Endothelial cell of umbilical vein (primary cell): ENCODE measurements at regions not wholly inside any gene's neighbourhood (a gene's known extent, or its start where the extent isn't known, plus 50 kb on each side); places are given as distances from the start of the nearest gene placed in this dataset.

Source experiments
- BruUV-seq: library from RNA; stranded (reverse); fragments of 400-500 nt; replicated peaks from 2 replicates; lab custom pipeline; 2021; lab: Mats Ljungman, UMichigan
- CTCF ChIA-PET: fragments of 300-600, 350-600 bp; sonication (Branson Sonifier 250); formaldehyde crosslinking; loops from one replicate; lab custom pipeline; 2021; ENCODE audit warnings: antibody characterized with exemption, inconsistent platforms; lab: Charles Lee
- POLR2A ChIA-PET: fragments of 300-600, 350-600 bp; sonication (Branson Sonifier 250); formaldehyde crosslinking; loops from one replicate; lab custom pipeline; 2021; ENCODE audit warnings: antibody characterized with exemption, inconsistent platforms; lab: Charles Lee
- DNase-seq: peaks from one replicate; pipeline ENCODE4 v3.0.0-alpha.2; 2011; ENCODE audit warnings: low read depth, low spot score
- FAIRE-seq: peaks from 2 replicates; lab custom pipeline; 2011; peaks lifted over from hg19 to GRCh38; lab: Jason Lieb, UNC
- H2AFZ ChIP-seq: 2 replicates; pipeline ENCODE4 v1.6.0; 2012; ENCODE audit warnings: low read depth, low read length, control low read depth, inconsistent platforms
- H3K27ac ChIP-seq: 2 replicates; pipeline ENCODE4 v1.5.1; 2011; ENCODE audit warnings: low read depth, mild to moderate bottlenecking, control low read depth, low read length, moderate library complexity; ENCODE audit not compliant: insufficient read depth
- H3K27me3 ChIP-seq, 2 experiments: 2 replicates each; pipeline versions ENCODE4 v1.6.0 to v1.6.1; 2011; ENCODE audit warnings: low read length in 2 of 2, mixed read lengths in 1 of 2; ENCODE audit not compliant: control insufficient read depth in 2 of 2, insufficient read depth in 2 of 2
- H3K36me3 ChIP-seq, 2 experiments: 2 replicates in 1 of 2; 3 replicates in 1 of 2; pipeline ENCODE4 v1.5.1; 2011; ENCODE audit warnings: low read length in 2 of 2, mild to moderate bottlenecking in 1 of 2, moderate library complexity in 1 of 2; ENCODE audit not compliant: control insufficient read depth in 2 of 2, insufficient read depth in 2 of 2; ENCODE audit errors: extremely low read depth in 1 of 2
- H3K4me1 ChIP-seq: 3 replicates; pipeline ENCODE4 v1.5.1; 2011; ENCODE audit warnings: mild to moderate bottlenecking, low read length; ENCODE audit not compliant: control insufficient read depth, insufficient read depth; ENCODE audit errors: extremely low read depth
- H3K4me2 ChIP-seq: 2 replicates; pipeline ENCODE4 v1.6.1; 2011; ENCODE audit warnings: low read length, control low read depth, mixed read lengths; ENCODE audit not compliant: insufficient read depth
- H3K4me3 ChIP-seq, 3 experiments: fragments of 200-600 bp in 1 of 3; sonication (generic), shearing (Covaris generic) in 1 of 3; replicated peaks in 1 of 3; 2 replicates each; pipeline ENCODE4 v1.5.1; 2011 to 2016; ENCODE audit warnings: control low read depth in 3 of 3, low read length in 3 of 3, mild to moderate bottlenecking in 2 of 3, inconsistent platforms in 1 of 3, low read depth in 1 of 3, moderate library complexity in 1 of 3; ENCODE audit not compliant: insufficient read depth in 1 of 3
- H3K79me2 ChIP-seq: 2 replicates; pipeline ENCODE4 v1.6.0; 2012; ENCODE audit warnings: low read length, inconsistent platforms; ENCODE audit not compliant: control insufficient read depth, insufficient read depth
- H3K9ac ChIP-seq: replicated peaks from 2 replicates; pipeline ENCODE3; 2011; ENCODE audit warnings: low read length, control low read depth; ENCODE audit not compliant: insufficient read depth; ENCODE audit errors: extremely low read depth
- H3K9me1 ChIP-seq: replicated peaks from 3 replicates; pipeline ENCODE4 v1.6.0; 2011; ENCODE audit warnings: mild to moderate bottlenecking, low read length; ENCODE audit not compliant: control insufficient read depth, insufficient read depth; ENCODE audit errors: extremely low read depth
- H3K9me3 ChIP-seq: replicated peaks from 2 replicates; pipeline ENCODE4 v1.5.1; 2012; ENCODE audit warnings: low read length, inconsistent platforms; ENCODE audit not compliant: control insufficient read depth, insufficient read depth
- H4K20me1 ChIP-seq: replicated peaks from 2 replicates; pipeline ENCODE3; 2011; ENCODE audit warnings: mild to moderate bottlenecking, low read length; ENCODE audit not compliant: control insufficient read depth, insufficient read depth; ENCODE audit errors: extremely low read depth
- EZH2 ChIP-seq: IDR thresholded peaks from 2 replicates; pipeline ENCODE4 v1.6.1; 2012; ENCODE audit warnings: borderline replicate concordance, low read depth, mild to moderate bottlenecking, moderate library complexity, low read length, inconsistent platforms; ENCODE audit not compliant: severe bottlenecking
- FOS ChIP-seq: IDR thresholded peaks from 2 replicates; pipeline ENCODE4 v1.6.1; 2011; ENCODE audit warnings: mild to moderate bottlenecking, low read length, moderate library complexity, borderline replicate concordance; ENCODE audit not compliant: insufficient read depth
- GATA2 ChIP-seq: IDR thresholded peaks from 2 replicates; pipeline ENCODE4 v1.7.0; 2011; ENCODE audit warnings: low read depth, mild to moderate bottlenecking, moderate library complexity, mixed read lengths, low read length; ENCODE audit not compliant: insufficient read length, insufficient read depth
- JUN ChIP-seq: IDR thresholded peaks from 2 replicates; pipeline ENCODE4 v1.6.1; 2011; ENCODE audit warnings: borderline replicate concordance, low read depth; ENCODE audit not compliant: insufficient read length, insufficient read depth
- MYC ChIP-seq: IDR thresholded peaks from one replicate; pipeline ENCODE4 v1.6.1; 2011; ENCODE audit warnings: mild to moderate bottlenecking, low read depth, low read length
- POLR2A ChIP-seq: IDR thresholded peaks from 2 replicates; pipeline ENCODE4 v1.6.1; 2012; ENCODE audit warnings: low read depth, mild to moderate bottlenecking, control low read depth, low read length
- POLR2AphosphoS5 ChIP-seq: IDR thresholded peaks from 2 replicates; pipeline ENCODE4 v1.6.1; 2012; ENCODE audit warnings: low read depth, mild to moderate bottlenecking, control low read depth, low read length, moderate library complexity; ENCODE audit not compliant: insufficient read depth
- dilution Hi-C: fragments of 300-500 bp; cut with MboI; formaldehyde crosslinking; loops from one replicate; pipeline ENCODE4 v1.15.0; 2019; ENCODE audit warnings: low sequenced_read_pairs; ENCODE audit not compliant: extremely low pct_ligation_motif_present
- intact Hi-C: fragments of 100-400 bp; cut with micrococcal nuclease; formaldehyde crosslinking; loops from one replicate; pipeline ENCODE4 v1.10.0; 2022
- TF ChIP-seq, protein P1 (sequence below), 2 donors: IDR thresholded peaks; 1 replicate in 1 of 2; 2 replicates in 1 of 2; pipeline ENCODE4 v1.5.1; 2011; ENCODE audit warnings: low read length in 2 of 2, mild to moderate bottlenecking in 2 of 2, moderate library complexity in 2 of 2, control low read depth in 1 of 2, inconsistent platforms in 1 of 2, low read depth in 1 of 2; ENCODE audit not compliant: insufficient read depth in 1 of 2; ENCODE audit errors: extremely low read depth in 1 of 2
- TF ChIP-seq, protein P2 (sequence below): IDR thresholded peaks from 2 replicates; pipeline ENCODE4 v1.6.1; 2011; ENCODE audit not compliant: insufficient read depth, insufficient read length

DNA sequence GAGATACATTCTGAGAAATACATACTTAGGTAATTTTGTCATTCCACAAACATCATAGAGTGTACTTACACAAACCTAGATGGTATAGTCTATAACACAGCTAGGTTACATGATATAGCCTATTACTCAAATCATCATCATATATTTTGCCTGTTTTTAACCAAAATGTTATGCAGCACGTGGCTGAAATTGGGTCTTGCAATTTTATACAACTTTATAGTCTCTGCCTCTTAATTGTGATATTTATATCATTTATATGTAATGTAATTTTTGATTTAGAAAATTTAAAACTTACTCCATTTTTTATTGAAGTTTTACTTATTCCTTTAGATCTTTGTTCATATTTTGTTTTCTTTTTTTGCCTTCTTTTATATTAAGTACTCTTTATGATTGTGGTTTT is 350.7 kb upstream of the DCN start:
- Histone ChIP-seq H3K27me3 (no peaks in the 10 kb centered on the region), H3K27ac (no peak overlapping the region), H3K4me2 (no peak overlapping the region), H3K9ac (no peak overlapping the region), H3K36me3 (no peaks in the 10 kb centered on the region), H2AFZ (no peak overlapping the region), H3K9me3 (no peaks in the 10 kb centered on the region), H4K20me1 (no peaks in the 10 kb centered on the region), H3K9me1 (no peaks in the 10 kb centered on the region), H3K79me2 (no peaks in the 10 kb centered on the region), H3K4me3 (no peak overlapping the region), H3K4me1 (peaks cover 19% of the 10 kb centered on the region)
- BruUV-seq, result no TSS peak
- CTCF ChIA-PET, result no interaction called here
- POLR2A ChIA-PET, result no interaction called here
- DNase-seq (no peak), FAIRE-seq (no peak)
- dilution Hi-C loops, result no loop called here
- TF ChIP-seq, protein P1, sequence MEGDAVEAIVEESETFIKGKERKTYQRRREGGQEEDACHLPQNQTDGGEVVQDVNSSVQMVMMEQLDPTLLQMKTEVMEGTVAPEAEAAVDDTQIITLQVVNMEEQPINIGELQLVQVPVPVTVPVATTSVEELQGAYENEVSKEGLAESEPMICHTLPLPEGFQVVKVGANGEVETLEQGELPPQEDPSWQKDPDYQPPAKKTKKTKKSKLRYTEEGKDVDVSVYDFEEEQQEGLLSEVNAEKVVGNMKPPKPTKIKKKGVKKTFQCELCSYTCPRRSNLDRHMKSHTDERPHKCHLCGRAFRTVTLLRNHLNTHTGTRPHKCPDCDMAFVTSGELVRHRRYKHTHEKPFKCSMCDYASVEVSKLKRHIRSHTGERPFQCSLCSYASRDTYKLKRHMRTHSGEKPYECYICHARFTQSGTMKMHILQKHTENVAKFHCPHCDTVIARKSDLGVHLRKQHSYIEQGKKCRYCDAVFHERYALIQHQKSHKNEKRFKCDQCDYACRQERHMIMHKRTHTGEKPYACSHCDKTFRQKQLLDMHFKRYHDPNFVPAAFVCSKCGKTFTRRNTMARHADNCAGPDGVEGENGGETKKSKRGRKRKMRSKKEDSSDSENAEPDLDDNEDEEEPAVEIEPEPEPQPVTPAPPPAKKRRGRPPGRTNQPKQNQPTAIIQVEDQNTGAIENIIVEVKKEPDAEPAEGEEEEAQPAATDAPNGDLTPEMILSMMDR (IDR thresholded peaks at IDR 0.05; ENCODE audit: extremely low read depth in 1 of 2, insufficient read depth in 1 of 2, low read depth in 1 of 2, low read length in 2 of 2), result no peak
- no peak for TF ChIP-seq GATA2
- TF ChIP-seq POLR2AphosphoS5, result no peak
- TF ChIP-seq EZH2, result no peak
- no peak for TF ChIP-seq FOS
- no peak for TF ChIP-seq MYC
- TF ChIP-seq, protein P2, sequence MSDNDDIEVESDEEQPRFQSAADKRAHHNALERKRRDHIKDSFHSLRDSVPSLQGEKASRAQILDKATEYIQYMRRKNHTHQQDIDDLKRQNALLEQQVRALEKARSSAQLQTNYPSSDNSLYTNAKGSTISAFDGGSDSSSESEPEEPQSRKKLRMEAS, result no peak
- no peak for TF ChIP-seq POLR2A
- no peak for TF ChIP-seq JUN
- intact Hi-C loops, result no loop called here
